MCF 10A (cell line): ENCODE measurements at regions not wholly inside any gene's neighbourhood (a gene's known extent, or its start where the extent isn't known, plus 50 kb on each side); places are given as distances from the start of the nearest gene placed in this dataset.

ENCODE experiments used
- BruUV-seq: library from RNA; stranded (reverse); fragments of 400-500 nt; replicated peaks from 2 replicates; lab custom pipeline; 2021; lab: Mats Ljungman, UMichigan
- CTCF ChIA-PET: fragments of 300-600 bp; sonication (Branson Sonifier 250); formaldehyde crosslinking; extraction: SDS; loops from one replicate; lab custom pipeline; 2021; ENCODE audit warnings: antibody characterized with exemption, inconsistent platforms; lab: Yijun Ruan, JAX
- POLR2A ChIA-PET: fragments of 300-600, 350-650 bp; sonication (Branson Sonifier 250); formaldehyde crosslinking; extraction: SDS; loops from one replicate; lab custom pipeline; 2020; ENCODE audit warnings: antibody characterized with exemption, inconsistent platforms; lab: Yijun Ruan, JAX
- DNase-seq: peaks from one replicate; pipeline ENCODE4 v3.0.0-alpha.2; 2018; ENCODE audit not compliant: unreplicated experiment
- H3K27ac Mint-ChIP-seq: one replicate; pipeline ENCODE4 v1.8.0; 2022; ENCODE audit warnings: mild to moderate bottlenecking, low read depth, mixed read lengths; ENCODE audit not compliant: unreplicated experiment
- H3K27me3 Mint-ChIP-seq: one replicate; pipeline ENCODE4 v1.8.0; 2022; ENCODE audit warnings: mixed read lengths; ENCODE audit not compliant: insufficient read depth, unreplicated experiment
- H3K36me3 Mint-ChIP-seq: one replicate; pipeline ENCODE4 v1.8.0; 2022; ENCODE audit warnings: mild to moderate bottlenecking, moderate library complexity, mixed read lengths; ENCODE audit not compliant: insufficient read depth, unreplicated experiment
- H3K4me1 Mint-ChIP-seq: one replicate; pipeline ENCODE4 v1.8.0; 2022; ENCODE audit warnings: mixed read lengths; ENCODE audit not compliant: insufficient read depth, unreplicated experiment
- H3K4me3 Mint-ChIP-seq: one replicate; pipeline ENCODE4 v1.8.0; 2022; ENCODE audit warnings: mild to moderate bottlenecking, moderate library complexity, mixed read lengths; ENCODE audit not compliant: unreplicated experiment
- H3K9me3 Mint-ChIP-seq: one replicate; pipeline ENCODE4 v1.8.0; 2022; ENCODE audit warnings: mixed read lengths; ENCODE audit not compliant: unreplicated experiment
- CTCF ChIP-seq: fragments of 200-600 bp; IDR thresholded peaks from one replicate; pipeline ENCODE4 v1.8.0; 2022; ENCODE audit warnings: antibody characterized with exemption, mild to moderate bottlenecking; ENCODE audit not compliant: unreplicated experiment
- intact Hi-C: fragments of 100-400 bp; cut with micrococcal nuclease; formaldehyde crosslinking; loops from 2 replicates; pipeline ENCODE4 v1.14.1; 2022

DNA sequence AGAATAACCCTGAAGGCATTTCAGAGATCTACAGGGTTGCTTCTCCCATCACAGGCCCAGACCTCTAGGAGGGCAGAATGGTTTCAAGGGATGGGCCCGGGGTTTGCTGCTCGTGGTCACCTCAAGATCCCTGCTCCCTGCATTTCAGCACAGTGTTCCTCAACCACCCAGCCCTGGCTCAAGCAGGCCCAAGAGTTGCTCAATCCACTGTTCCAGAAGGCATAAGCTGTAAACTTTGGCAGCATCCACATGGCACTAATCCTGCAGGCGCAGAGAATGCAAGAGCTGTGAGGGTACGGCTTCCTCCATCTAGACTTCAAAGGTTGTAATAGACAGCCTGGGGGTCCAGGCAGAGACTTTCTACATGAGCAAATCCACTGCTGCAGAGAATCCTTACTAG is 225.0 kb upstream of the UBASH3B start:
- intact Hi-C loops = no loop called here
- H3K27ac Mint-ChIP-seq = no peak overlapping the region
- H3K9me3 Mint-ChIP-seq = no peaks in the 10 kb centered on the region
- no peaks in the 10 kb centered on the region for H3K4me1 Mint-ChIP-seq
- H3K27me3 Mint-ChIP-seq = no peaks in the 10 kb centered on the region
- no TSS peak for BruUV-seq
- H3K36me3 Mint-ChIP-seq = no peaks in the 10 kb centered on the region
- ChIA-PET CTCF (interaction anchor here (1.0 kb wide), 1 partner anchor 775 kb away, joined by 3 read pairs; no protein-coding TSS in a partner anchor), POLR2A (interaction anchor here (1.1 to 1.3 kb wide), 2 partner anchors 13 to 19 kb away, joined by 3 read pairs; no protein-coding TSS in a partner anchor)
- DNase-seq = no peak
- H3K4me3 Mint-ChIP-seq = no peak overlapping the region
- TF ChIP-seq CTCF = no peak

DNA sequence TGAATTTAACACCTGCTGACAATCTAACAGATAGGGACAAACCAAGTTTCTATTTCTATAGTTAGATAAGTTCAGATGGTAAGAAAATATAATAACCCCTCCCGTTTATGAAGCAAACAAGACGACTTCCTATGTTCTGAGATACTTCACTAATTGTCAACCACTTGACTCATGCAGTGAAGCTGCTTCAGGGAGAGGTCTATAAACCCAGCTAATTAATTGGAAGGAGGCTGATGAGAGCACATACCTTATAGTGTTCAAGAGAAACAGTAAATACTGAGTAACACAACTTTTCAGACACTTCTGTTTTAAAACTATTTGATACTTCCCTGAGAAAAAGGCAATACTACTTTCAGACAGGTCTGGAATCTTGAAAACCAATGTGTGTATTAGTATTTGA is 229.4 kb upstream of the UBASH3B start:
- no peak for TF ChIP-seq CTCF
- ChIA-PET POLR2A (interaction anchor here (1.2 to 1.6 kb wide), 2 partner anchors 16 to 68 kb away, joined by 3 read pairs; no protein-coding TSS in a partner anchor), CTCF (interaction anchor here (1.0 kb wide), 1 partner anchor 210 kb away, joined by 3 read pairs; no protein-coding TSS in a partner anchor)
- no peaks in the 10 kb centered on the region for H3K27me3 Mint-ChIP-seq
- DNase-seq = no peak
- no peak overlapping the region for H3K27ac Mint-ChIP-seq
- intact Hi-C loops = no loop called here
- H3K9me3 Mint-ChIP-seq = no peaks in the 10 kb centered on the region
- peaks cover 23% of the 10 kb centered on the region for H3K4me1 Mint-ChIP-seq
- H3K36me3 Mint-ChIP-seq = no peaks in the 10 kb centered on the region
- no TSS peak for BruUV-seq
- H3K4me3 Mint-ChIP-seq = no peak overlapping the region

- TF ChIP-seq CTCF = no peak
Observed at GRCh38 chr11:122424636-122425035, 230.9 kb upstream of the UBASH3B start.

GRCh38 chr11:122423886-122424285 is 231.6 kb upstream of the UBASH3B start:
- H3K27me3 Mint-ChIP-seq = no peaks in the 10 kb centered on the region
- DNase-seq = no peak
- no peaks in the 10 kb centered on the region for H3K9me3 Mint-ChIP-seq
- ChIA-PET CTCF (interaction anchor here (1.0 kb wide), 1 partner anchor 80 kb away, joined by 3 read pairs; no protein-coding TSS in a partner anchor), POLR2A (interaction anchor here (0.7 to 4.4 kb wide), 7 partner anchors 10 to 325 kb away, joined by 3 to 43 read pairs (median 4); no protein-coding TSS in a partner anchor)
- H3K36me3 Mint-ChIP-seq = no peaks in the 10 kb centered on the region
- BruUV-seq = no TSS peak
- TF ChIP-seq CTCF = no peak
- no peak overlapping the region for H3K4me3 Mint-ChIP-seq
- intact Hi-C loops = loop anchor here (2.0 kb wide), 1 partner anchor 327 kb away; no protein-coding TSS in a partner anchor
- H3K4me1 Mint-ChIP-seq = peaks cover 33% of the 10 kb centered on the region
- peak overlapping the region; percentile 75 for H3K27ac Mint-ChIP-seq

More at GRCh38 chr11:122424636-122425035, 230.9 kb upstream of the UBASH3B start:
- ChIA-PET CTCF (interaction anchor here (1.0 kb wide), 1 partner anchor 79 kb away, joined by 3 read pairs; no protein-coding TSS in a partner anchor), POLR2A (interaction anchor here (1.2 to 4.4 kb wide), 3 partner anchors 21 to 326 kb away, joined by 3 to 43 read pairs (median 26); no protein-coding TSS in a partner anchor)
- Mint-ChIP-seq H3K9me3 (no peaks in the 10 kb centered on the region), H3K27ac (peak overlapping the region; percentile 75), H3K4me3 (no peak overlapping the region), H3K27me3 (no peaks in the 10 kb centered on the region), H3K36me3 (no peaks in the 10 kb centered on the region), H3K4me1 (peaks cover 27% of the 10 kb centered on the region)
- BruUV-seq = no TSS peak
- intact Hi-C loops = no loop called here
- DNase-seq = no peak
